Lung (tissue), 11 donors: ENCODE measurements at regions not wholly inside any gene's neighbourhood (a gene's known extent, or its start where the extent isn't known, plus 50 kb on each side); places are given as distances from the start of the nearest gene placed in this dataset.

Experiments used
- ATAC-seq: fragments of 200-7000 bp; cut with Tn5 transposase; one replicate; pipeline ENCODE4 v1.9.1; 2020; ENCODE audit warnings: moderate number of reproducible peaks; ENCODE audit not compliant: insufficient read depth, low FRiP score
- DNase-seq, 3 donors: peaks; one replicate each; pipeline ENCODE4 v3.0.0-alpha.2; 2013 to 2017
- H3K27ac ChIP-seq, 2 donors: one replicate each; pipeline ENCODE4 v1.5.1; 2013; ENCODE audit warnings: mild to moderate bottlenecking in 2 of 2, moderate library complexity in 2 of 2, control low read depth in 1 of 2, inconsistent platforms in 1 of 2, low read depth in 1 of 2, low read length in 1 of 2
- H3K27me3 ChIP-seq, 3 donors: one replicate each; pipeline ENCODE4 v1.5.1; 2013; ENCODE audit warnings: low read length in 2 of 3; ENCODE audit not compliant: control insufficient read depth in 3 of 3, insufficient read depth in 3 of 3
- H3K36me3 ChIP-seq, 4 donors: one replicate each; pipeline ENCODE4 v1.5.1; 2013; ENCODE audit warnings: low read length in 4 of 4, mild to moderate bottlenecking in 1 of 4, moderate library complexity in 1 of 4; ENCODE audit not compliant: control insufficient read depth in 4 of 4, insufficient read depth in 4 of 4
- H3K4me1 ChIP-seq, 5 donors: one replicate each; pipeline ENCODE4 v1.5.1; 2013; ENCODE audit warnings: low read length in 5 of 5, mild to moderate bottlenecking in 2 of 5, moderate library complexity in 1 of 5; ENCODE audit not compliant: control insufficient read depth in 5 of 5, insufficient read depth in 5 of 5
- H3K4me3 ChIP-seq: one replicate; pipeline ENCODE4 v1.5.1; 2013; ENCODE audit warnings: mild to moderate bottlenecking, control low read depth, moderate library complexity
- H3K9ac ChIP-seq, 2 donors: one replicate each; pipeline ENCODE4 v1.5.1; 2013; ENCODE audit warnings: low read length in 2 of 2, control low read depth in 1 of 2; ENCODE audit not compliant: insufficient read depth in 1 of 2
- H3K9me3 ChIP-seq, 4 donors: one replicate each; pipeline ENCODE4 v1.5.1; 2013; ENCODE audit warnings: low read length in 3 of 4, mild to moderate bottlenecking in 1 of 4, moderate library complexity in 1 of 4; ENCODE audit not compliant: control insufficient read depth in 4 of 4, insufficient read depth in 3 of 4
- CTCF ChIP-seq: IDR thresholded peaks from 2 replicates; pipeline ENCODE4 v1.5.1; 2012; ENCODE audit warnings: mild to moderate bottlenecking; ENCODE audit errors: control extremely low read depth, extremely low read depth
- WGBS, 2 donors: extraction: QIAGEN DNeasy Blood & Tissue Kit; methylation state at CpG; one replicate each; pipeline ENCODE4 v1.1.7; 2013; 5-methylcytosine and 5-hydroxymethylcytosine counted together
- donor health status: control.
- donor health status: control.
- donor health status: Bipolar disorder and iron deficiency.
- donor health status: healthy.
- donor health status: DM: yes; HTN: yes; CAD: no.

DNA sequence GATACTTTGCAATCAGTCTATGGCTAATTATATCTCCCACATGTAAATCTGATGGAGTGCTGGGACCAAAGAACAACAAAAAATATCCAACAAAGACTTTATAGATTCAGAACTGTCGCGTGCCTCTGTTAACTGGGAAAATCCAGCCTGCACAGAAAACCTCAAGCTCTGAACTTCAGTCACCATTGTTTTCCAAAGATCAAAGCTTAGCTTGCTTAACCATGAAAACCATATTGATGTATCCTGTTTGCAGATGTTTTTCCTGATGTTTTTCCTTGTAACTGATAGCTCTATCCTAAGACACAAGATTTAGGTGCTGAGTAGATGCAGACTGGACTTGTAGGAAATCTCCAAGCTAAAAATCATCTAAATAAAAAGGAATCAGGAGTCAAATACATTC is 163.7 kb downstream of the GXYLT1 start:
- H3K36me3 ChIP-seq = no peaks in the 10 kb centered on the region
- peaks cover 0 to 4% (median 0%) of the 10 kb centered on the region in 3 donors for H3K27me3 ChIP-seq
- no peak overlapping the region for H3K9ac ChIP-seq
- H3K27ac ChIP-seq = no peak overlapping the region
- H3K9me3 ChIP-seq = no peaks in the 10 kb centered on the region
- peaks cover 0 to 2% (median 0%) of the 10 kb centered on the region in 5 donors for H3K4me1 ChIP-seq
- no peak for DNase-seq
- H3K4me3 ChIP-seq = no peak overlapping the region
- TF ChIP-seq CTCF = no peak
- no peak for ATAC-seq
- 77 to 87% methylated on average over 2 of the region's 2 CpGs for WGBS, 2 donors

GRCh38 chr12:41980390-41980789 is 164.3 kb downstream of the GXYLT1 start:
- no peak for DNase-seq

GRCh38 chr12:41979574-41979973 is 165.1 kb downstream of the GXYLT1 start:
- 64 to 83% methylated on average over 2 of the region's 2 CpGs for WGBS, 2 donors

More at GRCh38 chr12:41980390-41980789, 164.3 kb downstream of the GXYLT1 start:
- H3K4me1 ChIP-seq = peaks cover 0 to 2% (median 0%) of the 10 kb centered on the region in 5 donors
- 64 to 74% methylated on average over 1 of the region's 1 CpG for WGBS, 2 donors
- no peak for ATAC-seq
- no peak overlapping the region for H3K9ac ChIP-seq
- peaks cover 0 to 4% (median 0%) of the 10 kb centered on the region in 3 donors for H3K27me3 ChIP-seq
- H3K9me3 ChIP-seq = no peaks in the 10 kb centered on the region
- no peak for TF ChIP-seq CTCF
- no peaks in the 10 kb centered on the region for H3K36me3 ChIP-seq
- H3K27ac ChIP-seq = no peak overlapping the region
- H3K4me3 ChIP-seq = no peak overlapping the region

More at GRCh38 chr12:41979574-41979973, 165.1 kb downstream of the GXYLT1 start:
- peaks cover 0 to 4% (median 0%) of the 10 kb centered on the region in 3 donors for H3K27me3 ChIP-seq
- H3K27ac ChIP-seq = no peak overlapping the region
- DNase-seq = no peak
- H3K9me3 ChIP-seq = no peaks in the 10 kb centered on the region
- no peak for ATAC-seq
- H3K36me3 ChIP-seq = no peaks in the 10 kb centered on the region
- H3K4me3 ChIP-seq = no peak overlapping the region
- no peak overlapping the region for H3K9ac ChIP-seq
- H3K4me1 ChIP-seq = peaks cover 0 to 2% (median 0%) of the 10 kb centered on the region in 5 donors
- TF ChIP-seq CTCF = no peak
